H1 (cell line): ENCODE measurements at regions not wholly inside any gene's neighbourhood (a gene's known extent, or its start where the extent isn't known, plus 50 kb on each side); places are given as distances from the start of the nearest gene placed in this dataset.

Experiments
- CTCF ChIA-PET: fragments of 300-600 bp; sonication (Branson Sonifier 250); formaldehyde crosslinking; loops from one replicate; lab custom pipeline; 2021; ENCODE audit not compliant: partially characterized antibody; lab: Charles Lee
- POLR2A ChIA-PET: fragments of 300-600 bp; sonication (Branson Sonifier 250); formaldehyde crosslinking; loops from one replicate; lab custom pipeline; 2021; ENCODE audit warnings: inconsistent platforms; ENCODE audit not compliant: partially characterized antibody; lab: Charles Lee
- DNase-seq, 2 experiments: peaks; one replicate each; pipeline versions ENCODE4 v3.0.0 to v3.0.0-alpha.2; 2010 to 2022; ENCODE audit warnings: low spot score in 2 of 2, low read depth in 1 of 2, mixed read lengths in 1 of 2
- FAIRE-seq: peaks from 2 replicates; lab custom pipeline; 2011; peaks lifted over from hg19 to GRCh38; lab: Jason Lieb, UNC
- H2AFZ ChIP-seq: 2 replicates; pipeline ENCODE4 v1.8.1; 2012; ENCODE audit warnings: low read length, inconsistent platforms
- H2AK5ac ChIP-seq: 2 replicates; pipeline ENCODE4 v1.6.1; 2013; ENCODE audit warnings: low read depth, low read length
- H2BK120ac ChIP-seq: replicated peaks from 2 replicates; pipeline ENCODE3; 2013; ENCODE audit warnings: low read depth, low read length, inconsistent platforms
- H2BK12ac ChIP-seq: 2 replicates; pipeline ENCODE4 v1.6.1; 2013; ENCODE audit warnings: low read depth, low read length
- H2BK15ac ChIP-seq: 2 replicates; pipeline ENCODE4 v1.6.1; 2013; ENCODE audit warnings: low read length
- H2BK20ac ChIP-seq: 2 replicates; pipeline ENCODE4 v1.6.1; 2013; ENCODE audit warnings: low read length
- H2BK5ac ChIP-seq: 2 replicates; pipeline ENCODE4 v1.6.1; 2013; ENCODE audit warnings: low read depth, low read length
- H3K14ac ChIP-seq: 2 replicates; pipeline ENCODE4 v1.6.1; 2013; ENCODE audit warnings: inconsistent platforms; ENCODE audit not compliant: insufficient read length
- H3K18ac ChIP-seq: 2 replicates; pipeline ENCODE4 v1.6.1; 2013; ENCODE audit warnings: low read length; ENCODE audit errors: extremely low read depth
- H3K23ac ChIP-seq: 2 replicates; pipeline ENCODE4 v1.6.1; 2013; ENCODE audit warnings: inconsistent platforms; ENCODE audit not compliant: insufficient read length
- H3K23me2 ChIP-seq: 2 replicates; pipeline ENCODE4 v1.6.1; 2013; ENCODE audit warnings: low read depth, low read length
- H3K27ac ChIP-seq: 2 replicates; pipeline ENCODE4 v1.6.1; 2011; ENCODE audit warnings: low read depth, low read length, inconsistent platforms
- H3K27me3 ChIP-seq, 4 experiments: replicated peaks in 1 of 4; 1 replicate in 1 of 4; 2 replicates in 3 of 4; pipeline versions ENCODE4 v1.6.1 to v1.8.1; 2011 to 2013; ENCODE audit warnings: low read length in 3 of 4, mild to moderate bottlenecking in 3 of 4, inconsistent platforms in 2 of 4, mixed read lengths in 2 of 4, moderate library complexity in 1 of 4; ENCODE audit not compliant: control insufficient read depth in 3 of 4, insufficient read depth in 3 of 4; ENCODE audit errors: extremely low read depth in 1 of 4
- H3K36me3 ChIP-seq, 4 experiments: 2 replicates each; pipeline versions ENCODE4 v1.6.1 to v1.8.1; 2011 to 2013; ENCODE audit warnings: mild to moderate bottlenecking in 4 of 4, low read length in 3 of 4, moderate library complexity in 2 of 4, control low read depth in 1 of 4, inconsistent platforms in 1 of 4; ENCODE audit not compliant: insufficient read depth in 4 of 4, control insufficient read depth in 2 of 4
- H3K4ac ChIP-seq: replicated peaks from 2 replicates; pipeline ENCODE3; 2013; ENCODE audit warnings: low read length, low read depth, mixed read lengths, inconsistent platforms; ENCODE audit not compliant: insufficient read length
- H3K4me1 ChIP-seq, 4 experiments: replicated peaks in 1 of 4; 1 replicate in 1 of 4; 2 replicates in 3 of 4; pipeline versions ENCODE4 v1.6.1 to v1.8.1; 2011 to 2013; ENCODE audit warnings: low read length in 3 of 4, inconsistent platforms in 2 of 4, mixed read lengths in 1 of 4; ENCODE audit not compliant: insufficient read depth in 4 of 4, control insufficient read depth in 3 of 4
- H3K4me2 ChIP-seq, 2 experiments: 2 replicates each; pipeline versions ENCODE4 v1.6.1 to v1.8.1; 2011 to 2013; ENCODE audit warnings: low read depth in 2 of 2, low read length in 2 of 2, control low read depth in 1 of 2, inconsistent platforms in 1 of 2, mild to moderate bottlenecking in 1 of 2; ENCODE audit not compliant: insufficient read depth in 1 of 2
- H3K4me3 ChIP-seq, 4 experiments: fragments of 200-600, 300-600 bp in 1 of 4; sonication (generic), shearing (Covaris generic), sonication (Bioruptor Twin) in 1 of 4; 2 replicates each; pipeline versions ENCODE4 v1.5.1 to v1.8.1; 2011 to 2016; ENCODE audit warnings: low read length in 4 of 4, low read depth in 3 of 4, control low read depth in 2 of 4, inconsistent platforms in 2 of 4, mild to moderate bottlenecking in 2 of 4, mixed read lengths in 1 of 4, moderate library complexity in 1 of 4; ENCODE audit not compliant: insufficient read depth in 2 of 4; ENCODE audit errors: extremely low read depth in 1 of 4
- H3K56ac ChIP-seq: replicated peaks from 2 replicates; pipeline ENCODE3; 2013; ENCODE audit warnings: low read depth, mild to moderate bottlenecking, mixed read lengths, low read length, inconsistent platforms; ENCODE audit not compliant: insufficient read length
- H3K79me1 ChIP-seq: 2 replicates; pipeline ENCODE4 v1.6.1; 2013; ENCODE audit warnings: low read depth, low read length, control low read depth
- H3K79me2 ChIP-seq, 2 experiments: 2 replicates each; pipeline versions ENCODE4 v1.6.1 to v1.8.1; 2012 to 2013; ENCODE audit warnings: low read length in 2 of 2, mild to moderate bottlenecking in 2 of 2, inconsistent platforms in 1 of 2; ENCODE audit not compliant: insufficient read depth in 2 of 2, control insufficient read depth in 1 of 2
- H3K9ac ChIP-seq, 4 experiments: replicated peaks in 1 of 4; 1 replicate in 1 of 4; 2 replicates in 3 of 4; pipeline versions ENCODE4 v1.6.1 to v1.8.1; 2011 to 2013; ENCODE audit warnings: low read depth in 3 of 4, low read length in 3 of 4, control low read depth in 2 of 4, mild to moderate bottlenecking in 2 of 4, moderate library complexity in 2 of 4, inconsistent platforms in 1 of 4; ENCODE audit errors: extremely low read depth in 1 of 4
- H3K9me3 ChIP-seq, 2 experiments: 2 replicates each; pipeline versions ENCODE4 v1.6.1 to v1.8.1; 2012 to 2013; ENCODE audit warnings: mild to moderate bottlenecking in 2 of 2, moderate library complexity in 2 of 2, control low read depth in 1 of 2, inconsistent platforms in 1 of 2, low read depth in 1 of 2, low read length in 1 of 2, mixed read lengths in 1 of 2; ENCODE audit not compliant: insufficient read depth in 2 of 2
- H4K20me1 ChIP-seq, 2 experiments: replicated peaks in 1 of 2; 2 replicates each; pipeline versions ENCODE3 to v1.8.1; 2011 to 2013; ENCODE audit warnings: inconsistent platforms in 2 of 2, low read length in 2 of 2, mild to moderate bottlenecking in 1 of 2; ENCODE audit not compliant: insufficient read depth in 2 of 2, control insufficient read depth in 1 of 2
- H4K5ac ChIP-seq: 2 replicates; pipeline ENCODE4 v1.6.1; 2013; ENCODE audit warnings: low read length, low read depth, mixed read lengths, inconsistent platforms; ENCODE audit not compliant: insufficient read length
- H4K8ac ChIP-seq: 2 replicates; pipeline ENCODE4 v1.8.0; 2013; ENCODE audit warnings: mild to moderate bottlenecking, moderate library complexity, low read length, inconsistent platforms; ENCODE audit not compliant: insufficient read depth; ENCODE audit errors: extremely low read depth
- H4K91ac ChIP-seq: replicated peaks from 2 replicates; pipeline ENCODE3; 2013; ENCODE audit warnings: low read length, mixed read lengths, inconsistent platforms; ENCODE audit not compliant: insufficient read length
- ASH2L ChIP-seq: fragments of 200-600, 300-600 bp; sonication (generic); IDR thresholded peaks from one replicate; pipeline ENCODE4 v1.7.1; 2017; ENCODE audit warnings: low read length
- CEBPB ChIP-seq: IDR thresholded peaks from 2 replicates; pipeline ENCODE4 v1.6.1; 2012; ENCODE audit warnings: low read depth, low read length
- CHD2 ChIP-seq: IDR thresholded peaks from 2 replicates; pipeline ENCODE4 v1.6.1; 2012; ENCODE audit warnings: low read length, improper control_type of control experiment
- GTF2F1 ChIP-seq: IDR thresholded peaks from 2 replicates; pipeline ENCODE4 v1.6.1; 2012; ENCODE audit warnings: low read depth, low read length, improper control_type of control experiment, borderline replicate concordance
- KDM1A ChIP-seq: fragments of 200-600, 300-600 bp; sonication (generic); IDR thresholded peaks from 2 replicates; pipeline ENCODE4 v1.7.1; 2016; ENCODE audit warnings: mild to moderate bottlenecking, low read length, borderline replicate concordance
- KDM5A ChIP-seq: fragments of 200-600 bp; IDR thresholded peaks from 2 replicates; pipeline ENCODE4 v1.7.1; 2012; ENCODE audit warnings: mild to moderate bottlenecking, low read length, inconsistent platforms, mixed read lengths
- MAFK ChIP-seq: IDR thresholded peaks from 2 replicates; pipeline ENCODE4 v1.6.1; 2012; ENCODE audit warnings: low read depth, mild to moderate bottlenecking, improper control_type of control experiment, low read length
- MAX ChIP-seq: IDR thresholded peaks from 2 replicates; pipeline ENCODE4 v1.6.1; 2012; ENCODE audit warnings: inconsistent platforms
- NRF1 ChIP-seq: IDR thresholded peaks from 2 replicates; pipeline ENCODE4 v1.6.1; 2011; ENCODE audit warnings: mild to moderate bottlenecking, low read depth, low read length, improper control_type of control experiment
- POLR2AphosphoS5 ChIP-seq: IDR thresholded peaks from 2 replicates; pipeline ENCODE4 v1.6.1; 2011; ENCODE audit warnings: low read depth, low read length
- RAD21 ChIP-seq, 2 experiments: IDR thresholded peaks in 1 of 2; conservative IDR thresholded peaks in 1 of 2; 2 replicates each; pipeline ENCODE4 v1.6.1; 2011; ENCODE audit warnings: low read depth in 2 of 2, low read length in 2 of 2, improper control_type of control experiment in 1 of 2, inconsistent platforms in 1 of 2, mild to moderate bottlenecking in 1 of 2, moderate library complexity in 1 of 2
- RXRA ChIP-seq: IDR thresholded peaks from 2 replicates; pipeline ENCODE4 v1.6.1; 2011; ENCODE audit warnings: low read depth, mild to moderate bottlenecking, low read length, moderate library complexity; ENCODE audit not compliant: insufficient read depth
- SUZ12 ChIP-seq: fragments of 200-600 bp; sonication (generic); IDR thresholded peaks from 2 replicates; pipeline ENCODE4 v1.6.1; 2012; ENCODE audit warnings: mild to moderate bottlenecking, inconsistent platforms, low read length, moderate library complexity, mixed read lengths
- TCF12 ChIP-seq: IDR thresholded peaks from 2 replicates; pipeline ENCODE4 v1.6.1; 2011; ENCODE audit warnings: low read depth, mild to moderate bottlenecking, low read length
- ZNF274 ChIP-seq: IDR thresholded peaks from 2 replicates; pipeline ENCODE4 v1.7.0; 2012; ENCODE audit warnings: low read length, borderline replicate concordance; ENCODE audit errors: extremely low read depth

- Histone ChIP-seq H4K5ac (no peak overlapping the region), H2BK15ac (no peak overlapping the region), H3K56ac (no peak overlapping the region), H2AK5ac (no peak overlapping the region), H3K18ac (no peak overlapping the region), H2BK12ac (no peak overlapping the region), H3K9me3 (no peaks in the 10 kb centered on the region), H3K4me2 (no peak overlapping the region), H3K36me3 (no peaks in the 10 kb centered on the region), H3K4me3 (no peak overlapping the region), H3K27me3 (no peaks in the 10 kb centered on the region), H2BK120ac (no peak overlapping the region), H3K27ac (no peak overlapping the region), H3K23me2 (no peaks in the 10 kb centered on the region; the same call in 1 of the 2 replicates), H3K79me2 (no peaks in the 10 kb centered on the region), H4K8ac (no peak overlapping the region), H4K20me1 (no peaks in the 10 kb centered on the region), H2BK5ac (no peak overlapping the region), H3K23ac (no peak overlapping the region), H3K4me1 (no peaks in the 10 kb centered on the region), H3K79me1 (no peaks in the 10 kb centered on the region), H3K4ac (no peak overlapping the region), H3K14ac (no peak overlapping the region), H4K91ac (no peak overlapping the region), H3K9ac (no peak overlapping the region), H2BK20ac (no peak overlapping the region), H2AFZ (no peak overlapping the region)
- no peak for DNase-seq
- POLR2A ChIA-PET, result no interaction called here
- no peak for FAIRE-seq
- CTCF ChIA-PET, result no interaction called here
- TF ChIP-seq KDM1A, result no peak
- TF ChIP-seq GTF2F1, result no peak
- TF ChIP-seq KDM5A, result no peak
- TF ChIP-seq POLR2AphosphoS5, result no peak
- TF ChIP-seq MAFK, result no peak
- no peak for TF ChIP-seq MAX
- TF ChIP-seq CHD2, result no peak
- no peak for TF ChIP-seq ASH2L
- no peak for TF ChIP-seq RXRA
- no peak for TF ChIP-seq RAD21 (IDR thresholded peaks at IDR 0.05 in 1 of 2, conservative IDR thresholded peaks at IDR 0.05 in 1 of 2; ENCODE audit: low read depth in 2 of 2, low read length in 2 of 2)
- no peak for TF ChIP-seq CEBPB
- TF ChIP-seq TCF12, result no peak
- TF ChIP-seq ZNF274, result no peak
- TF ChIP-seq NRF1, result no peak
- TF ChIP-seq SUZ12, result no peak
Observed at GRCh38 chr6:51505434-51505833, 582.0 kb downstream of the PKHD1 start.
